ENCODE measurements at regions not wholly inside any gene's neighbourhood (a gene's known extent, or its start where the extent isn't known, plus 50 kb on each side); places are given as distances from the start of the nearest gene placed in this dataset.

DNA sequence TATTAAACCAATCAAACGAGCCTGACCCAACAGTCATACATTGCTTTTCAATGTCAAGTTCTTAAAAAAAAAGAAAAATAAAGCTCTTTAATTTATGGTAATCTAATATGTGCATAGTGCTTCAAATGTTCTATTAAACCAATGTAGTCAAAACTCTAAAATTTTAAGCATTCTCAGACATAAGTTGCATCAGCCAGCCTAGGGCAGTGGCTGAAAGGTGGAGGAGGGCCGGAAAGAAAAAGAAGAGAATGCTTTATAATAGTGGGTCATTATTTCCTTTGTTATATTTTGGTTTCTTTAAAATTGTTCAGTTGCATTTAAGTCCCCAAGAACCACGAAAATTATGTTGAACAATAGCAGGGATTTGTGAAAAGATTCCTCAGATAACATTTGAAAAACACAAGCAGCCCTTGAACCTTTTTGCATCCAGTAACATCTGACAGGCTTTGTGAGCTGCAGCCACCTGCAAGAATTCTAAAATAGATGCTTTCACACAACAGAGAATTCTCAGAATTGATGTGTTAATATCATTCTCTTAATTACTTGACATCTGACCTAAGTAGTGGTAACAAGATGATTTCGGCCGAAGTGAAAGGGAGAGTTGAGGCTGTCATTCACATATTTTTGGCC, 252.1 kb downstream of the CDCA7 start:
- FAIRE-seq (no peak), DNase-seq (ENCODE audit: low spot score) (no peak), ATAC-seq (no peak)
- Histone ChIP-seq H3K4me2 (ENCODE audit: low read depth, low read length) (no peak overlapping the region), H3K9me3 (ENCODE audit: low read length) (no peaks in the 10 kb centered on the region), H3K9ac (ENCODE audit: insufficient read depth, low read depth, low read length) (no peak overlapping the region), H3K4me1 (ENCODE audit: insufficient read depth, low read length) (no peaks in the 10 kb centered on the region), H2AFZ (ENCODE audit: low read length) (no peak overlapping the region), H3K79me2 (ENCODE audit: insufficient read depth, low read length) (no peaks in the 10 kb centered on the region), H3K36me3 (replicated peaks in 1 of 2; ENCODE audit: control insufficient read depth in 1 of 2, insufficient read depth in 2 of 2, low read length in 2 of 2) (no peaks in the 10 kb centered on the region), H3K4me3 (replicated peaks in 1 of 3; ENCODE audit: insufficient read depth in 1 of 3, low read depth in 2 of 3, low read length in 3 of 3) (no peak overlapping the region), H3K27ac (ENCODE audit: extremely low read length, insufficient read depth, low read length) (no peak overlapping the region), H4K20me1 (ENCODE audit: insufficient read depth, low read length) (no peaks in the 10 kb centered on the region), H3K27me3 (ENCODE audit: control insufficient read depth in 1 of 2, insufficient read depth in 2 of 2, low read length in 2 of 2) (peaks cover 0 to 1% of the 10 kb centered on the region in 2 experiments; a peak in 1 of 5 replicates)
- intact Hi-C loops (cut with micrococcal nuclease; ENCODE audit: unreplicated experiment) (no loop called here), in situ Hi-C loops (cut with HindIII; ENCODE audit: extremely low pct_ligation_motif_present, low pct_unique_long_range_greater_than_20kb) (no loop called here)
- ChIA-PET CTCF (ENCODE audit: low intra/inter-chr PET ratio, low total read pairs) (no interaction called here), POLR2A (no interaction called here)
- WGBS (ENCODE audit: low lambda C conversion rate) = 34% methylated on average over 5 of the region's 5 CpGs
- no TSS peak for BruUV-seq (replicated peaks)
- TF ChIP-seq, protein P1, sequence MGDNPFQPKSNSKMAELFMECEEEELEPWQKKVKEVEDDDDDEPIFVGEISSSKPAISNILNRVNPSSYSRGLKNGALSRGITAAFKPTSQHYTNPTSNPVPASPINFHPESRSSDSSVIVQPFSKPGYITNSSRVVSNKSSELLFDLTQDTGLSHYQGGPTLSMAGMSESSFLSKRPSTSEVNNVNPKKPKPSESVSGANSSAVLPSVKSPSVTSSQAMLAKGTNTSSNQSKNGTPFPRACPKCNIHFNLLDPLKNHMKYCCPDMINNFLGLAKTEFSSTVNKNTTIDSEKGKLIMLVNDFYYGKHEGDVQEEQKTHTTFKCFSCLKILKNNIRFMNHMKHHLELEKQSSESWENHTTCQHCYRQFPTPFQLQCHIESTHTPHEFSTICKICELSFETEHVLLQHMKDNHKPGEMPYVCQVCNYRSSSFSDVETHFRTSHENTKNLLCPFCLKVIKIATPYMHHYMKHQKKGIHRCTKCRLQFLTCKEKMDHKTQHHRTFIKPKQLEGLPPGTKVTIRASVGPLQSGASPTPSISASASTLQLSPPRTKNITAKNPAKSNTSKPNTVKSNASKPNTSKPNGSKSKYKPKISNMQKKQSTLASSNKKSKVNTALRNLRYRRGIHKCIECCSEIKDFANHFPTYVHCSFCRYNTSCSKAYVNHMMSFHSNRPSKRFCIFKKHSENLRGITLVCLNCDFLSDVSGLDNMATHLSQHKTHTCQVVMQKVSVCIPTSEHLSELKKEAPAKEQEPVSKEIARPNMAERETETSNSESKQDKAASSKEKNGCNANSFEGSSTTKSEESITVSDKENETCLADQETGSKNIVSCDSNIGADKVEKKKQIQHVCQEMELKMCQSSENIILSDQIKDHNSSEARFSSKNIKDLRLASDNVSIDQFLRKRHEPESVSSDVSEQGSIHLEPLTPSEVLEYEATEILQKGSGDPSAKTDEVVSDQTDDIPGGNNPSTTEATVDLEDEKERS (CRISPR knock-in tag; IDR thresholded peaks at IDR 0.05) = no peak
- no peak for TF ChIP-seq ATRX (CRISPR knock-in tag; IDR thresholded peaks at IDR 0.05; ENCODE audit: borderline replicate concordance)
- TF ChIP-seq, protein P2, sequence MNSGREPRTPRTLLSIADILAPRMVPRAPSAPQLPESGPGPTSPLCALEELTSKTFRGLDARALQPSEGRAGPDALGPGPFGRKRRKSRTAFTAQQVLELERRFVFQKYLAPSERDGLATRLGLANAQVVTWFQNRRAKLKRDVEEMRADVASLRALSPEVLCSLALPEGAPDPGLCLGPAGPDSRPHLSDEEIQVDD (CRISPR knock-in tag; IDR thresholded peaks at IDR 0.05; ENCODE audit: borderline replicate concordance) = no peak
- TF ChIP-seq BCL6 (CRISPR knock-in tag; IDR thresholded peaks at IDR 0.05) = no peak
- TF ChIP-seq, protein P3, sequence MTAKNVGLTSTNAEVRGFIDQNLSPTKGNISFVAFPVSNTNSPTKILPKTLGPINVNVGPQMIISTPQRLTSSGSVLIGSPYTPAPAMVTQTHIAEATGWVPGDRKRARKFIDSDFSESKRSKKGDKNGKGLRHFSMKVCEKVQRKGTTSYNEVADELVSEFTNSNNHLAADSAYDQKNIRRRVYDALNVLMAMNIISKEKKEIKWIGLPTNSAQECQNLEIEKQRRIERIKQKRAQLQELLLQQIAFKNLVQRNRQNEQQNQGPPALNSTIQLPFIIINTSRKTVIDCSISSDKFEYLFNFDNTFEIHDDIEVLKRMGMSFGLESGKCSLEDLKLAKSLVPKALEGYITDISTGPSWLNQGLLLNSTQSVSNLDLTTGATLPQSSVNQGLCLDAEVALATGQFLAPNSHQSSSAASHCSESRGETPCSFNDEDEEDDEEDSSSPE (CRISPR knock-in tag; IDR thresholded peaks at IDR 0.05) = no peak
- no peak for TF ChIP-seq NPAS2 (CRISPR knock-in tag; IDR thresholded peaks at IDR 0.05; ENCODE audit: borderline replicate concordance)
- TF ChIP-seq, protein P4, sequence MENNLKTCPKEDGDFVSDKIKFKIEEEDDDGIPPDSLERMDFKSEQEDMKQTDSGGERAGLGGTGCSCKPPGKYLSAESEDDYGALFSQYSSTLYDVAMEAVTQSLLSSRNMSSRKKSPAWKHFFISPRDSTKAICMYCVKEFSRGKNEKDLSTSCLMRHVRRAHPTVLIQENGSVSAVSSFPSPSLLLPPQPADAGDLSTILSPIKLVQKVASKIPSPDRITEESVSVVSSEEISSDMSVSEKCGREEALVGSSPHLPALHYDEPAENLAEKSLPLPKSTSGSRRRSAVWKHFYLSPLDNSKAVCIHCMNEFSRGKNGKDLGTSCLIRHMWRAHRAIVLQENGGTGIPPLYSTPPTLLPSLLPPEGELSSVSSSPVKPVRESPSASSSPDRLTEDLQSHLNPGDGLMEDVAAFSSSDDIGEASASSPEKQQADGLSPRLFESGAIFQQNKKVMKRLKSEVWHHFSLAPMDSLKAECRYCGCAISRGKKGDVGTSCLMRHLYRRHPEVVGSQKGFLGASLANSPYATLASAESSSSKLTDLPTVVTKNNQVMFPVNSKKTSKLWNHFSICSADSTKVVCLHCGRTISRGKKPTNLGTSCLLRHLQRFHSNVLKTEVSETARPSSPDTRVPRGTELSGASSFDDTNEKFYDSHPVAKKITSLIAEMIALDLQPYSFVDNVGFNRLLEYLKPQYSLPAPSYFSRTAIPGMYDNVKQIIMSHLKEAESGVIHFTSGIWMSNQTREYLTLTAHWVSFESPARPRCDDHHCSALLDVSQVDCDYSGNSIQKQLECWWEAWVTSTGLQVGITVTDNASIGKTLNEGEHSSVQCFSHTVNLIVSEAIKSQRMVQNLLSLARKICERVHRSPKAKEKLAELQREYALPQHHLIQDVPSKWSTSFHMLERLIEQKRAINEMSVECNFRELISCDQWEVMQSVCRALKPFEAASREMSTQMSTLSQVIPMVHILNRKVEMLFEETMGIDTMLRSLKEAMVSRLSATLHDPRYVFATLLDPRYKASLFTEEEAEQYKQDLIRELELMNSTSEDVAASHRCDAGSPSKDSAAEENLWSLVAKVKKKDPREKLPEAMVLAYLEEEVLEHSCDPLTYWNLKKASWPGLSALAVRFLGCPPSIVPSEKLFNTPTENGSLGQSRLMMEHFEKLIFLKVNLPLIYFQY (CRISPR knock-in tag; IDR thresholded peaks at IDR 0.05; ENCODE audit: borderline replicate concordance) = no peak
- TF ChIP-seq, protein P5, sequence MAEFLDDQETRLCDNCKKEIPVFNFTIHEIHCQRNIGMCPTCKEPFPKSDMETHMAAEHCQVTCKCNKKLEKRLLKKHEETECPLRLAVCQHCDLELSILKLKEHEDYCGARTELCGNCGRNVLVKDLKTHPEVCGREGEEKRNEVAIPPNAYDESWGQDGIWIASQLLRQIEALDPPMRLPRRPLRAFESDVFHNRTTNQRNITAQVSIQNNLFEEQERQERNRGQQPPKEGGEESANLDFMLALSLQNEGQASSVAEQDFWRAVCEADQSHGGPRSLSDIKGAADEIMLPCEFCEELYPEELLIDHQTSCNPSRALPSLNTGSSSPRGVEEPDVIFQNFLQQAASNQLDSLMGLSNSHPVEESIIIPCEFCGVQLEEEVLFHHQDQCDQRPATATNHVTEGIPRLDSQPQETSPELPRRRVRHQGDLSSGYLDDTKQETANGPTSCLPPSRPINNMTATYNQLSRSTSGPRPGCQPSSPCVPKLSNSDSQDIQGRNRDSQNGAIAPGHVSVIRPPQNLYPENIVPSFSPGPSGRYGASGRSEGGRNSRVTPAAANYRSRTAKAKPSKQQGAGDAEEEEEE (CRISPR knock-in tag; IDR thresholded peaks at IDR 0.05; ENCODE audit: borderline replicate concordance) = no peak
- no peak for TF ChIP-seq NR2C2 (CRISPR knock-in tag; IDR thresholded peaks at IDR 0.05; ENCODE audit: borderline replicate concordance)
- TF ChIP-seq IKZF4 (CRISPR knock-in tag; IDR thresholded peaks at IDR 0.05; ENCODE audit: borderline replicate concordance, low read depth, not compliant biosample characterization) = no peak
- no peak for TF ChIP-seq ZNF773 (CRISPR knock-in tag; IDR thresholded peaks at IDR 0.05; ENCODE audit: borderline replicate concordance)
- no peak for TF ChIP-seq ZFAT (CRISPR knock-in tag; conservative IDR thresholded peaks at IDR 0.05)
- TF ChIP-seq NFYB (CRISPR knock-in tag; IDR thresholded peaks at IDR 0.05) = no peak

Measured in HepG2 (cell line).